Islet of Langerhans (tissue), 1 donor: ENCODE measurements at regions not wholly inside any gene's neighbourhood (a gene's known extent, or its start where the extent isn't known, plus 50 kb on each side); places are given as distances from the start of the nearest gene placed in this dataset.

Source experiments
- FAIRE-seq: peaks from one replicate; lab custom pipeline; 2011; peaks lifted over from hg19 to GRCh38; lab: Jason Lieb, UNC

- no peak for FAIRE-seq
These were observed 153.4 kb upstream of the ANK2 start for GRCh38 chr4:112895811-112896608.

GRCh38 chr4:112896609-112897190 is 152.8 kb upstream of the ANK2 start:
- FAIRE-seq: no peak

DNA sequence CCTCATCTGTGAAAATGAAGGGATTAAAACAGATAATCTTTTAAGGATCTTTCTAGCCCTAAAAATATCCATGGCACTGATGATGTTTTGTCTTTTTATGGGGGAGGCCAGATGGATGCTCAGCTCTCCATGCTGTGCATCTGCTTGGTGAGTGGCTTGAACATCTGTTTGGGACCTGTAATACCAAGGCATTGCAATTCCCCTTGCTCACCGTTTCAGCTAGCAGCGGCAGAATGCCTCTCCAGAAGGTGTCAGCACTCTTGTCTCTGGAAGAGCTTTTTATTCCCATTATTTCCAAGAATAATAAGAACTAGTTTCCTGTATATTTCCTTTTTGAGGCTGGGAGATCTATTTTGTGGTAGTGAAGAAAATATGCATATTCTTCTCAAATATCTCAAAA is 151.9 kb upstream of the ANK2 start:
- FAIRE-seq: no peak

DNA sequence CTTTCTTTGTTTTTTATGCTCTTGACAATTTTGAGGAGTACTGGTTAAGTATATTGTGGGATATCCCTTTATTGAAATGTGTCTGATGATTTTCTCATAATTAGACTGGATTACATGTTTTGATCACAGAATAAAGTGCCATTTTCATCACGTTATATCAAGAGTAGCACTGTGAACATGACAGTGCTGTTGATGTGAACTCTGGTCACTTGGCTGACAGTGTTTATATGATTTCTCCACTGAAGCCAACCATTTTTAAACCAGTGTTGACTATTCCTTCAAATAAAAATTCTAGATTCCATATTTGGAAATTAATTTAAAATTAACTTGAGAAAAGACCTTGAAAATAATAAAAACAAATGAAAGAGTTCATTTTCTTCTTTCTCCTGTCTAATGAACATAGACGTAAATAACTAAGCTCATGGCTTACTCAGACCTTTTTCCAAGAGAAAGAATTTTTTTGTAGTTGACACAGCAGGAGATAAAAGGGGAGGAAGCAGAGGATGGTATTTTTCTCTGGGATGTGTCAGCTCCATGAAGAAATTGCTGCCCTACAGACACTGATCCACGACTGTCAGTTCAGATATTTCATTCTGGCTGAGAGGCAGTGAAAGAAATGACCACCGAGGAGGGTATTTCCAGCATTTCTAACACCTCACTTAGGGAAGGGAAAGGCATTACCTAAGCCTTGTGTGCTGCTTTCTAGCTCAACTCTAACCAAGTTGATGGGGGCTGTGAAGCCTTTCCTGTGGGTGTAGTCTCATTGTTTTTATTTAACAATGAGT is 150.9 kb upstream of the ANK2 start:
- FAIRE-seq: no peak

DNA sequence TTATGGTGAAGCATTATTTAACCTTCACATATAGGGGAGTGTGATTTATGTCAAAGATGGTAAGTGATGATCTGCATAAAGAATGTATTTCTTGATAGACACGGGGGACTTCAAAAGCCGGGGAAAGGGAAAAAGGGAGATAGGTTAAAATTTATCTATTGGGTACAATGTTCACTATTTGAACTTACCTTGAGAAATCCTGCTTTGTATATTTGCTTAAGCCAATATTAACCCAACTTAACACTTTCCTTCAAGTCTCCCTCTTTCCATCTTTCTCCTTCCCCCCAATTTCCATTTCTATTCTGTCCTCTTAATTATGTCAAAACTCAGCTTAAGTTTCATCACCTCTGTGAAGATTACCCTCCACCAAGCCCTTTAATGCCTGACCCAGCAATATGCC is 149.0 kb upstream of the ANK2 start:
- FAIRE-seq: no peak

GRCh38 chr4:112901962-112902411 is 147.5 kb upstream of the ANK2 start:
- no peak for FAIRE-seq

DNA sequence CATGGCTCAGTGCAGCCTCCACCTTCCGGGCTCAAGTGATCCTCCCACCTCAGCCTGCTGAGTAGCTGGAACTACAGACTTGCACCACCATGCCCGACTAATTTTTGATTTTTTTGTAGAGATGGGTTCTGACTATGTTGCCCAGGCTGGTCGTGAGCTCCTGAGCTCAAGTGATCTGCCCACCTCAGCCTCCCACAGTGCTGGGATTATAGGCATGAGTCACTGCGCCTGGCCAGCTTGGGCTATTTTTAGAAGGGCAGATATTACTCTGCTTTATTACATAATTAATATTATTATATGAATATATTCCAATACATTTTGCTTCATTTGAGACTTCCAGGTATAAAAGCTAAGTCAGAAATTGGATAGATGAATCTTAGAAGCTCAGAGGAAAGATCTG is 143.7 kb upstream of the ANK2 start:
- FAIRE-seq: no peak

- FAIRE-seq: no peak
These were observed 140.9 kb upstream of the ANK2 start for GRCh38 chr4:112908511-112908910.

DNA sequence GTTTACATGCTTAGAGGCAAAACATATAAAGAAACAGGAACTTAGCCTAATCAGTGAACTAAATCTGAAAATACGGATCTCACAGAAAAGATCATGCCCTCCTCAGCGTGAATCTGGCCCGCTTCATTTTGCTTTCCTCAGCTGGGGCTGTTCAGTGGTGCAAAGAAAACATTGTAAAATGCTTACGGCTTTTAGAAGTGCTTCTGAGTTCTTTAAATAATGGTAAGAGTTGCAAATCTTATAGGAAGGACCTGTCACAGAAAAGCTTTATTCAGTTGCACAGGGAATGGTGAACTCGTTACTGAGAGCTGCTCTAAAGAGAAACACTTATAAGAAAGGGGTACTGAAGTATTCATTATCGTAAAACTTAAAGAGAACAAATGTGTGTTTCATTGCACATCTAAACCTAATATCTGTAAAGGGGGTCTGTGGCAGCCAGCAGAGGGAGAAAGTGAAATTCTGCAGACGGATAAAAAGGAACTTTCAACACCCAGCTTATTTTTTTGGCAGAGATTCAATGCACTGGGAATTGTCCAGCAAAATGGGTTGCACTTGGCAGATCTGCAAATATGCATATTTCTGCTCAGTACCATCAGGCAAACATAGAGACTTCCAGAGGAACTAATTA is 139.2 kb upstream of the ANK2 start:
- no peak for FAIRE-seq

GRCh38 chr4:112916868-112917267 is 132.6 kb upstream of the ANK2 start:
- FAIRE-seq: no peak

DNA sequence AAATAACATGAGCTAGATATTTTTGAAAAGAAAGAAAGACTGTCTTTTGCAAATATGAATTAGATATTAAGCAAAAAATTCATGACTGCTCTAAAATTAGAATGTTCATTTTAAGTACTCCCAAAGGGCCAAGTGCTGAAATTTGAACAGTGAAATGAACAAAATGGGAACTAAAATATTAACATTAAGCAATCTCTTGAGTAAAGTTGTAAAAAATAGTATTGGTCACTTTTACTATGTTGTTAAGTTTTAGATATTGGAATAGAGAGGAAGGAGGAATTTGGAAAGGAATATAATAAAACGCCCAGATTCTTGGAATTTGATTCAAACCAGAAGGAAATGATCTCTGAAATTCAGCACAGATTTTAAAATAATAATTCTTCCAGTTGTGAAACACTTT is 125.9 kb upstream of the ANK2 start:
- FAIRE-seq: no peak

DNA sequence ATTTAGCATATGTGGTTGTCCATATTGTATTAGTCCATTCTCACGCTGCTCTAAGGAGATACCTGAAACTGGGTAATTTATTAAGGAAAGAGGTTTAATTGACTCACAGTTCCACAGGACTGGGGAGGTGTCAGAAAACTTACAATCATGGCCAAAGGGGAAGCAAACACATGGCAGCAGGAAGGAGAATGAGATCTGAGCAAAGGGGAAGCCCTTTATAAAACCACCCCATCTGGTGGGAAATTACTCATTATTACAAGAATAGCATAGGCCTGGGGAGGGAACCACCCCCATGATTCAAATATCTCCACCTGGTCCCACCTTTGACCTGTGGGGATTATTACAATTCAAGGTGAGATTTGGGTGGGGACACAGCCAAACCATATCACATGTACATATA is 122.6 kb upstream of the ANK2 start:
- FAIRE-seq: no peak

DNA sequence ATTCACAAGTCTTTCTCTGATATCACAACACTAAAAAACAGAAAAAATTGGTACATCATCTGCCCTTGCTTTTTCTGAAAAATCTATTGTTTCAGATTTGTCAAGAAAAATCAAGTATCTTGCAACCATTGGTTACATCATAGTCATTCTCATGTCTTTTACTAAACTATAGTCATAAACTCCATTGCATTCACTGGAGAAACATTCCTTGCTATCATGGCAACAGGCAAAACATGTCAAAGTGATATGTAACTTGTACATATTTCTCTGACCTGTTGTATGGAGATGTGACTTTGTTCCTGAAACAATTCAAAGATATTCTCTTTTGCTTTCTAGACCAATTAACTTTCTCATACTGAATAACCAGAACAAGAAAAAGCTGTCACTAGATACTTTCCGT is 121.9 kb upstream of the ANK2 start:
- FAIRE-seq: no peak

DNA sequence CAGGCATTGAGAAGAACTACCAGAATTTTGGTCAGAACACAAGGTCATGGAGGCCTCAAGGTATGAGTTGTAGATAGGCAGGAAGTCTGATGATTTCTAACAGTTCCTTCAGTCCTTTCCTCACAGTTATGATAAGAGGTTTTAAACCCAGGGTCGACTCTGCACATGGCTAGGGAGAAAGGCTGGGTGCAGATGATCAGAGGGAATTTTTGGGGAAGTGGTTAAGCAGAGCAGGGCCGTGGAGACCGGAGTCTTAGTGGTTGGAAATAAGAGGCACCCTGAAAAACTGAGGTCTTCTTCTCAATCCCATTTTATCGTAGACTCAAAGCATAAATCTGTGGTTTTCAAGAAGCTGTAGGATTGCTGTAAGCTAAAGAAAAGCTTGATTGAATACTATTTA is 118.5 kb upstream of the ANK2 start:
- FAIRE-seq: no peak

DNA sequence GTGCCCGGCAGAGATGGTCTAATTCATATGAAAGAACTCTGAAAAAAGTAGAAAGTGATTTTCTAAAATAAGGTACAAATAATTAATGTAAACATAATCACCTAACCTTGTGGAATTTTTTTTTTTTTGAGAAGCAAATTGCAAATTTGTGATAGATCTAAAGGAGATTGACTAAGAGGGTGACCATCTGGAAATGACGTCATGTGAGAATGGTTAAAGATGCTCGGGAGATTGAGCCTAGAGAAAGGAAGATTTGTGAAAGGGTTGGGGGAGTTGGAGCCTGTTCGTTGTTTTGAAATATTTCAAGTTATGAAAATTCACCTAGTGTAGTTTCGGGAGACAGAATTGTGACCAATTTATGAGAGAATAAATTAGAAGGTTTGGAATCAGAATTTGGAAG is 115.7 kb upstream of the ANK2 start:
- FAIRE-seq: no peak

GRCh38 chr4:112938461-112939058 is 110.9 kb upstream of the ANK2 start:
- peak; percentile 65 for FAIRE-seq

GRCh38 chr4:112939901-112940300 is 109.6 kb upstream of the ANK2 start:
- FAIRE-seq: no peak

GRCh38 chr4:112940336-112940735 is 109.1 kb upstream of the ANK2 start:
- FAIRE-seq: no peak

DNA sequence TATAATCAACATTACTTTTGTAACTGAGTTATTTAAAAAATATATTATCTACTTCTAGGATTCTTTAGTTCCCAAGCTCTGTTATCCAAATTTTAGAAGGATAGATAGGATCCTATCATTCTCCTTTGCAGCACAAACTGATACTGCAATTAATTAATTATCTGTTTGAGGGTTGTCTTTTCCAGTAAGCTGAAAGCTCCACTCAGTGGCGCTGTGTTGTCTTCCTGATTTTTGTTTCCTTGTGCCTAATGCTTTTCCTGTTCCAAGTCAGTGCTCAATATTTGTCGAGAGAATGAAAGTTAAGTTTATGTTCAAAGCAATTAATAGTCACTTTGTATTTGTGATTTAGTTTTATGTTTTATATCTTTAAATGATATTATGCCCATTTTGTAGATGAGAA is 107.4 kb upstream of the ANK2 start:
- FAIRE-seq: no peak

GRCh38 chr4:112942997-112943396 is 106.5 kb upstream of the ANK2 start:
- FAIRE-seq: no peak

GRCh38 chr4:112944006-112944405 is 105.4 kb upstream of the ANK2 start:
- FAIRE-seq: no peak

DNA sequence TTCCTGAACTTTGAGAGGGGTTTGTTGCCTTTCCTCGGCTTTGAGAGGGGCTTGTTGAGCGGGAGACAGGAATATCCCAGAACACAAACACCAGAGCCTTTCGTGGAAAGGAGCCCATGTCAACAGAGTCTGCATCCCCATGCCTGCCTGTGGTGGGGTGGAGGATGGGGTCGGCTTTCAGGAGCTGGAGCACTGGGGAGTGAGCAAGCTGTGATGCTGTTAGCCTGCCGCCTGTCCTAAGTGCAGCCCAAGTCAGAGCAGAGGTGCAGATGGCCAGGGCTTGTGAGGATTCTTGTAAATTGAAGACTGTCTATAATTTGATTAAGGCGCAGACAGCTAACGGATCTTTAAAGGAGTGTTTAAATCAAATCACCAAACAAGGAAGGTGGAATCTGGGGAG is 103.3 kb upstream of the ANK2 start:
- no peak for FAIRE-seq

DNA sequence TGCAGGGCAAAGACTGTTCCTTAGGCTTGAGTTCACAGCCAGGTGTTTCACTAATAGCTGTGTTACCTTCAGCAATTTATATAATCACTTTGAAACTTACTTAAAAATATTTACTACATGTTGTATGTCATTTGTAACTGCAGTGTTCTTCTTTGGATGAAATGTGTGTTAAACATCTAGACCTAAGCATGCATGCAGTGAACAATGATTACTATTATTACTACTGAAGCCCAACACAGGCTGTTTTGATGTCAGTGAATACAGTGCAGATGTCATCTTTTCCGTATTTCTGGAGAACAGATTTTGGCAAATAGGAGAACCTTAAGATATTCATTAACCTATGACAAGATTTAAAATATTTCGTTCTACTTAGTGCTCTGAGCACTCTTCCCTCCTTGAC is 101.8 kb upstream of the ANK2 start:
- no peak for FAIRE-seq
